ENCODE measurements at regions not wholly inside any gene's neighbourhood (a gene's known extent, or its start where the extent isn't known, plus 50 kb on each side); places are given as distances from the start of the nearest gene placed in this dataset.

- TF ChIP-seq CTCF (IDR thresholded peaks at IDR 0.05) (no peak), ZFX (IDR thresholded peaks at IDR 0.05; ENCODE audit: borderline replicate concordance) (no peak)
- no peak overlapping the region for H3K27ac ChIP-seq
Observed at GRCh38 chr16:35741546-35741945, 2282.1 kb downstream of the TP53TG3F start.

GRCh38 chr16:35743101-35743692, 2283.8 kb downstream of the TP53TG3F start:
- TF ChIP-seq CTCF (IDR thresholded peaks at IDR 0.05): no peak
- no peak for TF ChIP-seq ZFX (IDR thresholded peaks at IDR 0.05; ENCODE audit: borderline replicate concordance)
- H3K27ac ChIP-seq: no peak overlapping the region

- H3K27ac ChIP-seq: no peak overlapping the region
- TF ChIP-seq CTCF (IDR thresholded peaks at IDR 0.05): no peak
- TF ChIP-seq ZFX (IDR thresholded peaks at IDR 0.05; ENCODE audit: borderline replicate concordance): no peak
Observed at GRCh38 chr16:35744084-35744483, 2284.7 kb downstream of the TP53TG3F start.

DNA sequence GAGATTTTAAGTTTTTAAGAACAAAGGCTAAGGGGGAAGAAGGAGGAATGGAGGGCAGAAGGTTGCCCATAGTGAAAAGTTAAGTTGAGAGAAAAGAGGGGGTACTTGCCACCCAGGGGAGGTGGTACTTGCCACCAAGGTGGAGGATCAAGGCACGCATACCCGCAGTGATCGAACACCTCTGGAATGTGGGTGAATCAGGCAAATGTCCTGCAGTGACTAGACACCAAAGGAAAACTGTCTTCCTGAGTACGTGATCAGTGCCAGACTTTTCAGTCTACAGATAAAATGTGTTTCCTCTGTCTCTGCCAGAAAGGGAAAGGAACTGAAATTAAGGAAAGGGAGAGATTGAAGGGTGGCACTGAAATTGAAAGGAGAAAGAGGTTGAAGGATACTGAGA, 2285.3 kb downstream of the TP53TG3F start:
- no peak overlapping the region for H3K27ac ChIP-seq

DNA sequence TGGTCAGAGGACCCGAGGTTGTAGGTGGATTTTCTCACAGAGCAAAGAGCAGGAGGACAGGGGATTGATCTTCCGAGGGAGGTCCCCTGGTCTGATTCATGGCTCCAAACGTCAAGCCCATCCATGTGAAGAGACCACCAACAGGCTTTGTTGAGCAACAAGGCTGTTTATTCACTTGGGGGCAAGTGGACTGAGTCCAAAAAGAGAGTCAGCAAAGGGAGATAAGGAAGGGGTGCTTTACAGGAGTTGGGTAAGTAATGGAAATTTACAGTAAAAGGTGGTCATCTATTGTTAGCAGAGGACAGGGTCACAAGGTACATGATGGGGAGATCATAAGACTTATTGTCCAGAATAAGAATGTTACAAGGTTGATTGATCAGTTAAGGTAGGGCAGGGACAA, 2285.8 kb downstream of the TP53TG3F start:
- H3K27ac ChIP-seq: no peak overlapping the region
- TF ChIP-seq CTCF (IDR thresholded peaks at IDR 0.05) (no peak), ZFX (IDR thresholded peaks at IDR 0.05; ENCODE audit: borderline replicate concordance) (no peak)

More for the DNA sequence above, 2285.3 kb downstream of the TP53TG3F start:
- TF ChIP-seq CTCF (IDR thresholded peaks at IDR 0.05): no peak
- no peak for TF ChIP-seq ZFX (IDR thresholded peaks at IDR 0.05; ENCODE audit: borderline replicate concordance)

GRCh38 chr16:35745821-35746248, 2286.4 kb downstream of the TP53TG3F start:
- no peak overlapping the region for H3K27ac ChIP-seq
- TF ChIP-seq ZFX (IDR thresholded peaks at IDR 0.05; ENCODE audit: borderline replicate concordance): no peak
- no peak for TF ChIP-seq CTCF (IDR thresholded peaks at IDR 0.05)

GRCh38 chr16:35746281-35746962, 2287.0 kb downstream of the TP53TG3F start:
- TF ChIP-seq CTCF (IDR thresholded peaks at IDR 0.05): no peak
- no peak for TF ChIP-seq ZFX (IDR thresholded peaks at IDR 0.05; ENCODE audit: borderline replicate concordance)
- no peak overlapping the region for H3K27ac ChIP-seq
